SW 1271 (cell line): ENCODE measurements at regions not wholly inside any gene's neighbourhood (a gene's known extent, or its start where the extent isn't known, plus 50 kb on each side); places are given as distances from the start of the nearest gene placed in this dataset.
"Not testable (repeated sequence)": the region's sequence is repeated elsewhere in the genome, so short reads cannot be mapped to it uniquely, and the experiment has no call there.

Experiments used
- DNase-seq, 2 experiments: peaks; one replicate each; lab custom pipeline; 2025; lab: John Stamatoyannopoulos, UW

GRCh38 chr3:816605-817004 lies 276.2 kb upstream of the CNTN6 start:
- DNase-seq = no peak

- no peak for DNase-seq
Observed at GRCh38 chr3:834679-835078, 258.1 kb upstream of the CNTN6 start.

- no peak for DNase-seq
Observed at GRCh38 chr3:835096-835495, 257.7 kb upstream of the CNTN6 start.

- DNase-seq = no peak
Observed at GRCh38 chr3:839981-840380, 252.8 kb upstream of the CNTN6 start.

- no peak for DNase-seq
Observed at GRCh38 chr3:851098-851790, 241.6 kb upstream of the CNTN6 start.

- DNase-seq = peak in 1 of 2 experiments; percentile 6
Observed at GRCh38 chr3:852033-852432, 240.8 kb upstream of the CNTN6 start.

- DNase-seq = no peak
Observed at GRCh38 chr3:853489-853888, 239.3 kb upstream of the CNTN6 start.

- no peak for DNase-seq
Observed at GRCh38 chr3:859135-859534, 233.7 kb upstream of the CNTN6 start.

GRCh38 chr3:861721-862120 lies 231.1 kb upstream of the CNTN6 start:
- DNase-seq = no peak

- DNase-seq = no peak
Observed at GRCh38 chr3:869269-869668, 223.6 kb upstream of the CNTN6 start.

- DNase-seq = no peak
Observed at GRCh38 chr3:869734-870133, 223.1 kb upstream of the CNTN6 start.

- DNase-seq = no peak
Observed at GRCh38 chr3:871651-872050, 221.2 kb upstream of the CNTN6 start.

GRCh38 chr3:877001-877400 lies 215.8 kb upstream of the CNTN6 start:
- no peak for DNase-seq

GRCh38 chr3:878746-879145 lies 214.1 kb upstream of the CNTN6 start:
- DNase-seq = no peak

GRCh38 chr3:880371-880770 lies 212.5 kb upstream of the CNTN6 start:
- DNase-seq = no peak

GRCh38 chr3:882533-882932 lies 210.3 kb upstream of the CNTN6 start:
- DNase-seq = peak; percentile 13 to 36

GRCh38 chr3:901953-902778 lies 190.7 kb upstream of the CNTN6 start:
- peak in 1 of 2 experiments; percentile 25 for DNase-seq

- no peak for DNase-seq
Observed at GRCh38 chr3:905217-905616, 187.6 kb upstream of the CNTN6 start.

GRCh38 chr3:906739-907138 lies 186.1 kb upstream of the CNTN6 start:
- no peak for DNase-seq

GRCh38 chr3:908839-909238 lies 184.0 kb upstream of the CNTN6 start:
- DNase-seq = no peak

GRCh38 chr3:912717-913116 lies 180.1 kb upstream of the CNTN6 start:
- not testable (repeated sequence) for DNase-seq

- no peak for DNase-seq
Observed at GRCh38 chr3:923161-923910, 169.5 kb upstream of the CNTN6 start.

- no peak for DNase-seq
Observed at GRCh38 chr3:930866-931265, 162.0 kb upstream of the CNTN6 start.
